ENCODE measurements at regions not wholly inside any gene's neighbourhood (a gene's known extent, or its start where the extent isn't known, plus 50 kb on each side); places are given as distances from the start of the nearest gene placed in this dataset.

GRCh38 chr12:127726671-127727315 lies 540.2 kb upstream of the TMEM132C start:
- TF ChIP-seq CTCF (IDR thresholded peaks at IDR 0.05): no peak
- no peak for TF ChIP-seq EZH2 (IDR thresholded peaks at IDR 0.05; ENCODE audit: borderline replicate concordance, insufficient read depth, low read depth, low read length, poor library complexity, severe bottlenecking)

Data from B cell (primary cell).